ENCODE measurements at regions not wholly inside any gene's neighbourhood (a gene's known extent, or its start where the extent isn't known, plus 50 kb on each side); places are given as distances from the start of the nearest gene placed in this dataset.
"Not testable (repeated sequence)": the region's sequence is repeated elsewhere in the genome, so short reads cannot be mapped to it uniquely, and the experiment has no call there.

DNA sequence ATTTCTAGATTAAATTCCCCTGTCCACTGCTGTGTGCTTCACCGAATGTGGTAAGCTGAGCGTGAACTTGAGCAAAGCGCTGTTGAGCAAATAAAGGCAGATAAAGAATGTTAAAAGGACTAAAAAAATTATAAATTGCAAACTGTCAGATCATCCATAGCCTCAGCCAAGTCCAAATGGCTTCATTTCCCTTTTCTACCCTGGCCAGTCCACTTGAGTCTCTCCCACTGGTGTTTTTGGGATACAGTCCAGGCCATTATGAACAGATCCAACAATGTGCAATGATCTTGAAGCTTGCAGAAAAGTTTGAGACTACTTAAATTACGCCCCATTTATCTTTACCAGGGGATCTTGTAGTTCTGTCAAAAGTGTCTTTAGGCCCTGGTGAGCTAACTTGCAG, 254.6 kb upstream of the PIK3C3 start:
- DNase-seq (ENCODE audit: low read depth in 2 of 2), result no peak

DNA sequence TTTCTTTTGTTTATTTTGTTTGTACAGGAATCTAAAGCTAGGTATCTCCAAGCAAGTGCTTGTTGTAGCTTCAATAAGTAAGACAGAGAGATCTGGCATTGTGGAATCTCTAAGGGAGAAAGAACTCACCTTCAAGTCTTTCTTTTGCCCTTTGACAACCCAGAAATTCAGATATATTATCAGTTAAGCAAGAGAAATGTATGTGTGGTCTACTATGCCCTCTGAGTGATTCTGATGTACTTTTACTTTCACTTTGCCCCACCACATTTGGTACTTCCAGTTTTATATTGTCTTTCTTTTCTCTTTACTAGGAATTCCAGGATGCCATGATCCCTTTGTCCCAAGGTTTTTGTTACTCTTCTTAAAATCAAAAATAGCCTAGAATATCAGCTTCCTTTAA, 259.6 kb upstream of the PIK3C3 start:
- no peak for DNase-seq (ENCODE audit: low read depth in 2 of 2)

GRCh38 chr18:41693008-41693407, 262.0 kb upstream of the PIK3C3 start:
- no peak for DNase-seq (ENCODE audit: low read depth in 2 of 2)

DNA sequence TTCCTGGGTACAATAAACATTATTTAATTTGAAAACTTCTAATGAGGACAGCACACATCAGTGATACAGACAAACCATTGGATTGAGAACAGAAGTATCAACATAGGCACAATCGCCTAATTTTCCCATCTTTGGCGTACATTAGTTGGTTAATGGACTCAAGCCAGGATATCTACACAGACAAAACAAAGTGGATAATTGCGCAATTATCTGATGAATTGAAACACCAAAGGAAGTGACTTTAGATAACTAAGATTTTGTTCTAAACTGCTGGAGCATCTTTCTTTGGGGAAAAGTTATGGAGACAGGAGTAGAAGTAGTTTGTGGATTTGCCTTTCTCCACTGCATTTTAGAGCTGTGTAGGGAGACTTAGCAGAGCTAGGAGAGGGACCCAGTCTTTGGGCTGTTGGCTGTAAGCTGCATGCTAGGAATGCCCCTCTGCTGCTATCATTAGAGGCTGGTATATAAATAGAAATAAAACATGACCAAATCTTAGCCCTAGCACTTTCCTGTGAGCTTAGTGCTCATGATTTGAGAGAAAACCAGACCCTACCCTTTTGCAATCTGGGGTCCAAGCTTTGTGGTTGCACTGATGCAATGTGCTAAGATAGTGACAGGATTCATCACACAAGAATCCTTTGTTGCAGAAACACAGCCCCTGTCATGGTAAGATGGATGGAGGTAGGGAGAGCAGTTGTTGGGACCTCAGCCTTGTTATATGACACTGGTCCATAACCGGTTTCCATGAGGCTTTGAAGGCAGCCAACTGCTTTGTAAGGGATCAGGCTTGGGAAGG, 264.5 kb upstream of the PIK3C3 start:
- DNase-seq (ENCODE audit: low read depth in 2 of 2), result no peak

DNA sequence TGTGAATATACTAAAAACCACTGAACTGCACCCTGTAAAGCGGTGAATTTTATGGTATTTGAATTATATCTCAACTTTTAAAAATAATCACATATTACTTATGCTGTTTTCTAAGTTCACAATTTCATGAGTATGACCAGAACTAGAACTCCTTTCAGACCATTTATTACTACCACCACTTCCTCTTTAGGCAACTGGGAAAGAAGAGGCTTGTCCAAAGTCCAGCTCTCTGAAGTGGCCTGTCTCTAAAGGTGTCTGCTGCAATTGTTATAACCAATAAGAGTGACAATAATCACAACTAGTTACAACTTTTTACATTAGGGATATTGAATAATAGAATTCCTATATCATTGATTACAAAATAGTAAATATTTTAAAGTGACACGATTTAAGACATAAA, 267.9 kb upstream of the PIK3C3 start:
- no peak for DNase-seq (ENCODE audit: low read depth in 2 of 2)

GRCh38 chr18:41681138-41681880, 273.7 kb upstream of the PIK3C3 start:
- DNase-seq (ENCODE audit: low read depth in 2 of 2), result no peak

- no peak for DNase-seq (ENCODE audit: low read depth in 2 of 2)
These were observed 280.5 kb upstream of the PIK3C3 start for GRCh38 chr18:41674506-41674905.

- no peak for DNase-seq (ENCODE audit: low read depth in 2 of 2)
These were observed 288.8 kb upstream of the PIK3C3 start for GRCh38 chr18:41666231-41666630.

GRCh38 chr18:41665210-41665609, 289.8 kb upstream of the PIK3C3 start:
- no peak for DNase-seq (ENCODE audit: low read depth in 2 of 2)

- DNase-seq (ENCODE audit: low read depth in 2 of 2), result no peak
These were observed 294.4 kb upstream of the PIK3C3 start for GRCh38 chr18:41660654-41661053.

DNA sequence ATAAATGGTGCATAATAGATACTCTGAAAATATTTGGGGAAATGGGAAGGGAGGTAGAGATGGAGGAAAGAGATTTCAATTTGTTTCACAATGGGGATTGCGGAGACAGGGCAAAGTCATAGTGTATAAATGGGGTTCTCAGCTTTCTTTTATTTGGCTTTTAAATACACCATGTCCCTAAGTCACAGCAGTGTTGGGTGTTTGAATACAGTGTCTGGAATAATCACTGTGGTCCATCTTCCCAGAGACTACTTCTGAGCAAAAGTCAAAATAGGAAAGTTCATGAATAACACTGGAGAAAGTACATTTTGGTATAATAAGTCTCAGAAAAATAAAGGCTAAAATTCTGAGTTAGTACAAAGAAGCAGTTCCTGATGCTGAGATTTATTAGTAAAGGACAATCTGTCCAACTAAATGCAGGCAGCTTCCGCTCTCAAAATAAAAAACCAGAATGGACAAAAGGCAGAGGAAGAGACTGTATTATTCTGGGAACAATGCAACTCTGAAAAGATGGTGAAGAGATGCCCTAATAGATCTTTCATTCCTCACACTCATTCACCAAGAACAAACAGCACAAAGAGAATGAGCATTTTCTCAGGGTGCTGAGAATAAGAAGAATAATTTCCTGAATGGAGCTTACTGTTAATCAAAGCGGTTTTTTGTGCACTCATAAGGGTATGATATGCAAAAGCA, 295.4 kb upstream of the PIK3C3 start:
- DNase-seq (ENCODE audit: low read depth in 2 of 2), result no peak

GRCh38 chr18:41657189-41657588, 297.8 kb upstream of the PIK3C3 start:
- no peak for DNase-seq (ENCODE audit: low read depth in 2 of 2)

DNA sequence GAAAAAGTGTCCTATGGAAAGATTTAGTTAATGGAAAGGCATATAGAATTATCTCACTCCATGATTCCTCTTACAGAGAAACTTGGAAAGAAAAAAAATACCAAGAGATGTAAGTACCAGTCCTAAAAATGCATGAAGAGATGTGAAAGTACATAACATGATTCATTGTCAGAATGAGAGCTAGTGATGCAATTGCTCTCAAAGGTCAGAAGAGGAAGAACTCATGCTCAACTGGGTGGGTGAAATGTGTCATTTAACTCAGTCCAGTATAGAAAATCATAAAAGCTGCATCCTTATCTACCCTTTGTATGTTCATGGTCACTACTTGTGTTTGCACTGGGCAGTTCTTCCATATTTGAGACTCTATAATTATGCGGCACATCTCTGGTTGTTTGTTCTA, 300.0 kb upstream of the PIK3C3 start:
- no peak for DNase-seq (ENCODE audit: low read depth in 2 of 2)

- no peak for DNase-seq (ENCODE audit: low read depth in 2 of 2)
These were observed 307.1 kb upstream of the PIK3C3 start for GRCh38 chr18:41647914-41648313.

DNA sequence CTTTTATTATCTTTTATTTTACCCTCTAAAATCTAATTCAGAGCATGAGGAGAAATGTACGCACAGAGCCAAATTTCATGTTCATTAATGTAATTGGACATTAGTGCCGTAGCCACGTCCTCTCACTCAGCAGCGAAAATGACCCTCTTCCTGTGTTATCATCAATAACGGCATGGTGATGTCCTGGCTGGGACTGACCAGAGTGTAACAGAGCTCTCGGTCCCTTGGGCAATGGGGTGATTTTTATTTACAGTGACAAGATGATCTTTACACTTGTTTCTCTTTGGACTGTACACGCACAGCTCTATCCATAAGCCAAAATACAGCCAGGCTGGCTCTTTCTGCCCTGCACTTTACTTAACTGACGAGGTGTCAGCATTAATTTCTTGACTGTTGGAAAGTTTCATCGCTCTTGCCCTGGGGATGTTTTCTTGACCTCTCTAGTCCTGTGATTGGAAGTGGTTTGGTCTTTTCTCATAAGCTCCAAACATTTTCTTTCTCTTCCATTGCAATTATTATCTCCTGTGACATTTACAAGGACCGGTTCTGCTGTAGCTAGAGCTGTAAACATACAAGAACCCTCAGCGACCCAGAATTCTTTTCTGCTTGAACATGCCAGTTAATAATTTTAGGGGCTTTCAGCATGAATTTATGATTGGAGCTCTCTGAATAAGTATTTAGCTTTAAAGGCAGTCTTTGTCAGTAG, 308.0 kb upstream of the PIK3C3 start:
- DNase-seq (ENCODE audit: low read depth in 2 of 2), result no peak

GRCh38 chr18:41645589-41646360, 309.3 kb upstream of the PIK3C3 start:
- no peak for DNase-seq (ENCODE audit: low read depth in 2 of 2)

DNA sequence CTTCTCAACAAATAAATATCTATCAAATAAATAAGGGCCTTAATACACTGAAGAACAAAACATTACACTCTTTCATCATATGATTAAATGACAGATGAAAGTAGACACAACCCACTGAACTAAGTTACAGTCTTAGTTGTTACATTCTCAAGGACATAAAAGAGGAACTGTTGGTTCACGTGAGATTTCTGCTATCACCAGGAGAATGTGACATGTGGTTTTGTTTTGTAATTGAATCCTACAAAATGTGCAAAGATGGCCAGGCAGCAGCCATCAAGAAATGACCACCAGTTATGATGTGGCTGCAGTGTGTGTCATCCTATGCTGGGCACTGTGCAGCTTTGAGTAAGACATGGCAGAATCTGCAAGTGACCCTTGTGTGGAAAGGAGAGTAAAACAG, 310.6 kb upstream of the PIK3C3 start:
- DNase-seq (ENCODE audit: low read depth in 2 of 2), result no peak

- DNase-seq (ENCODE audit: low read depth in 2 of 2), result no peak
These were observed 311.6 kb upstream of the PIK3C3 start for GRCh38 chr18:41643427-41643826.

DNA sequence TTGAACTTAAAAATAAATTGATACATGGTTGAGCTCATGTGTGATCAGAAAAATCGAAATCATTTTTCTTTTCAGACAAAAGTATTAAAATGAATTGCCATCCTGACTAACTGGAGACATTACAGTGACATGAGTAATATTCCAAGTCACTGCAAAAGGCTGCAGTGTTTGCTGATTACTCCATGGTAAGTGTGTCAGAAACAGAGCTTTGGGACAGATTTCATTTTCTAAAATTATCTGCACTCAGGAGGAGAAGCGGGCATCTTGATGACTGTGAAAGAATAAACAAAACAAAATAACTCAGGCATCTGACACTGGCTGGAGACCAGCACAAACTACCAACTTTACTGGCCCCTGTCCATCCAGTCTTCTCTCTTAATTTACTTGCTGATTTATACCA, 312.3 kb upstream of the PIK3C3 start:
- DNase-seq (ENCODE audit: low read depth in 2 of 2), result no peak

DNA sequence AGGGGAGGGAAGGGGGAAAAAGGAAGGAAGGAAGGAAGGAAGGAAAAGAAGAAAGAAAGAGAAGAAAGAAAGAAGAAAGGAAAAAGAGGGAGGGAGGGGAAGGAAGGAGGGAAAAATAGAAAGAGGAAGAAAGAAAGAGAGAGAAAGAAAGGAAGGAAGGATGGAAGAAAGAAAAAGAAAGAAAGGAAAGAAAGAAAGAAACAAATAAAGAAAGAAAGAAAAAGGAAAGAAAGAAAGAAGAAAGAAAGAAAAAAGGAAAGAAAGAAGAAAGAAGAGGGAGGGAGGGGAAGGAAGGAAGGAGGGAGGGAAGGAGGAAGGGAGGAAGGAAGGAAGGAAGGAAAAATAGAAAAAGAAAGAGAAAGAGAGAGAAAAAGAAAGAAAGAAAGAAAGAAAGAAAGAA, 315.8 kb upstream of the PIK3C3 start:
- no peak for DNase-seq (ENCODE audit: low read depth in 2 of 2)

DNA sequence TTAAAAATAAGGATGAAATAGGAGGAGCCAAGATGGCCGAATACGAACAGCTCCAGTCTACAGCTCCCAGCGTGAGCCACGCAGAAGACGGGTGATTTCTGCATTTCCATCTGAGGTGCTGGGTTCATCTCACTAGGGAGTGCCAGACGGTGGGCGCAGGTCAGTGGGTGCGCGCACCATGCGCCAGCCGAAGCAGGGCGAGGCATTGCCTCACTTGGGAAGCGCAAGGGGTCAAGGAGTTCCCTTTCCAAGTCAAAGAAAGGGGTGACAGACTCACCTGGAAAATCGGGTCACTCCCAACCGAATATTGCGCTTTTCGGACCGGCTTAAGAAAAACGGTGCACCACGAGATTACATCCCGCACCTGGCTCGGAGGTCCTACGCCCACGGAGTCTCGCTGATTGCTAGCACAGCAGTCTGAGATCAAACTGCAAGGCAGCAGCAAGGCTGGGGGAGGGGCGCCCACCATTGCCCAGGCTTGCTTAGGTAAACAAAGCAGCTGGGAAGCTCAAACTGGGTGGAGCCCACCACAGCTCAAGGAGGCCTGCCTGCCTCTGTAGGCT, 323.2 kb upstream of the PIK3C3 start:
- not testable (repeated sequence) for DNase-seq (ENCODE audit: low read depth in 2 of 2)
